ENCODE measurements at regions not wholly inside any gene's neighbourhood (a gene's known extent, or its start where the extent isn't known, plus 50 kb on each side); places are given as distances from the start of the nearest gene placed in this dataset.

- no peaks in the 10 kb centered on the region for H3K4me1 ChIP-seq (ENCODE audit: control insufficient read depth, insufficient read depth, low read length)
- H3K4me3 ChIP-seq (ENCODE audit: low read depth, low read length) = no peak overlapping the region
- H3K9me3 ChIP-seq (ENCODE audit: control insufficient read depth, insufficient read depth, low read depth, low read length) = no peaks in the 10 kb centered on the region
- no peak for TF ChIP-seq ZNF155 (tag by site-specific recombination; IDR thresholded peaks at IDR 0.05)
- no peak for TF ChIP-seq MEIS1 (CRISPR knock-in tag; IDR thresholded peaks at IDR 0.05; ENCODE audit: borderline replicate concordance)
- no peak for TF ChIP-seq ZNF677 (tag by site-specific recombination; IDR thresholded peaks at IDR 0.05)
- no peak for TF ChIP-seq ZNF600 (tag by site-specific recombination; IDR thresholded peaks at IDR 0.05)
- TF ChIP-seq ZNF449 (tag by site-specific recombination; IDR thresholded peaks at IDR 0.05) = no peak
- TF ChIP-seq ZEB2 (tag by site-specific recombination; IDR thresholded peaks at IDR 0.05) = no peak
- TF ChIP-seq ZNF174 (tag by site-specific recombination; IDR thresholded peaks at IDR 0.05) = no peak
- TF ChIP-seq KLF1 (tag by site-specific recombination; IDR thresholded peaks at IDR 0.05) = no peak
- TF ChIP-seq ZNF214 (tag by site-specific recombination; IDR thresholded peaks at IDR 0.05; ENCODE audit: borderline replicate concordance) = no peak
- no peak for TF ChIP-seq TRIM28 (IDR thresholded peaks at IDR 0.05; ENCODE audit: borderline replicate concordance, low read length)
- no peak for TF ChIP-seq ZNF350 (tag by site-specific recombination; IDR thresholded peaks at IDR 0.05)
- TF ChIP-seq ZNF621 (tag by site-specific recombination; IDR thresholded peaks at IDR 0.05) = no peak
- no peak for TF ChIP-seq ZNF184 (tag by site-specific recombination; IDR thresholded peaks at IDR 0.05)
- no peak for TF ChIP-seq BCL6B (tag by site-specific recombination; IDR thresholded peaks at IDR 0.05)
- TF ChIP-seq ZNF488 (tag by site-specific recombination; IDR thresholded peaks at IDR 0.05) = no peak
- TF ChIP-seq ZNF112 (tag by site-specific recombination; IDR thresholded peaks at IDR 0.05) = no peak
- TF ChIP-seq YY1 (tag by site-specific recombination; IDR thresholded peaks at IDR 0.05) = no peak
- no peak for TF ChIP-seq ELK4 (IDR thresholded peaks at IDR 0.05; ENCODE audit: borderline replicate concordance, low read depth, low read length)
- no peak overlapping the region for H3K27ac ChIP-seq (ENCODE audit: extremely low read depth, low read depth, low read length)
- ChIA-PET CTCF (interaction anchor here (0.7 kb wide), 1 partner anchor 531 kb away, joined by 3 read pairs; no protein-coding TSS in a partner anchor), POLR2A (no interaction called here)
- no peaks in the 10 kb centered on the region for H3K36me3 ChIP-seq (ENCODE audit: control insufficient read depth in 2 of 2, insufficient read depth in 1 of 2, low read length in 2 of 2)
Observed at GRCh38 chr11:103800406-103801114, 235.9 kb upstream of the DDI1 start.

GRCh38 chr11:103803062-103803461, 233.4 kb upstream of the DDI1 start:
- Histone ChIP-seq H3K27ac (ENCODE audit: extremely low read depth, low read depth, low read length) (no peak overlapping the region), H3K4me1 (ENCODE audit: control insufficient read depth, insufficient read depth, low read length) (no peaks in the 10 kb centered on the region), H3K9me3 (ENCODE audit: control insufficient read depth, insufficient read depth, low read depth, low read length) (no peaks in the 10 kb centered on the region), H3K4me3 (ENCODE audit: low read depth, low read length) (no peak overlapping the region), H3K36me3 (ENCODE audit: control insufficient read depth in 2 of 2, insufficient read depth in 1 of 2, low read length in 2 of 2) (no peaks in the 10 kb centered on the region)
- POLR2A ChIA-PET = no interaction called here
- CTCF ChIA-PET = no interaction called here
- TF ChIP-seq ZNF274 (IDR thresholded peaks at IDR 0.05; ENCODE audit: low read length) (no peak), ZNF274 (tag by site-specific recombination; IDR thresholded peaks at IDR 0.05; ENCODE audit: borderline replicate concordance) (no peak), ZNF530 (tag by site-specific recombination; IDR thresholded peaks at IDR 0.05; ENCODE audit: low read depth) (no peak), ZSCAN18 (tag by site-specific recombination; IDR thresholded peaks at IDR 0.05) (no peak), MZF1 (tag by site-specific recombination; IDR thresholded peaks at IDR 0.05; ENCODE audit: borderline replicate concordance) (no peak), ZNF704 (tag by site-specific recombination; IDR thresholded peaks at IDR 0.05) (no peak), ZBTB48 (tag by site-specific recombination; IDR thresholded peaks at IDR 0.05) (no peak), ZNF701 (tag by site-specific recombination; IDR thresholded peaks at IDR 0.05) (no peak), CTCF (tag by site-specific recombination; IDR thresholded peaks at IDR 0.05) (no peak), KLF8 (tag by site-specific recombination; IDR thresholded peaks at IDR 0.05) (no peak)

Measured in HEK293 (cell line).